ENCODE measurements at regions not wholly inside any gene's neighbourhood (a gene's known extent, or its start where the extent isn't known, plus 50 kb on each side); places are given as distances from the start of the nearest gene placed in this dataset.

- no peak for TF ChIP-seq EZH2 (IDR thresholded peaks at IDR 0.05; ENCODE audit: borderline replicate concordance, low read length)
- TF ChIP-seq CTCF (IDR thresholded peaks at IDR 0.05; ENCODE audit: low read length): no peak
Observed at GRCh38 chr22:23501708-23502107, 78.4 kb downstream of the IGLL1 start.

All from OCI-LY1 (cell line).